HPDE6-E6E7 (cell line): ENCODE measurements at regions not wholly inside any gene's neighbourhood (a gene's known extent, or its start where the extent isn't known, plus 50 kb on each side); places are given as distances from the start of the nearest gene placed in this dataset.

Experiments
- DNase-seq: peaks from one replicate; pipeline ENCODE4 v3.0.0; 2011; ENCODE audit warnings: missing footprints; ENCODE audit errors: extremely low spot score

DNA sequence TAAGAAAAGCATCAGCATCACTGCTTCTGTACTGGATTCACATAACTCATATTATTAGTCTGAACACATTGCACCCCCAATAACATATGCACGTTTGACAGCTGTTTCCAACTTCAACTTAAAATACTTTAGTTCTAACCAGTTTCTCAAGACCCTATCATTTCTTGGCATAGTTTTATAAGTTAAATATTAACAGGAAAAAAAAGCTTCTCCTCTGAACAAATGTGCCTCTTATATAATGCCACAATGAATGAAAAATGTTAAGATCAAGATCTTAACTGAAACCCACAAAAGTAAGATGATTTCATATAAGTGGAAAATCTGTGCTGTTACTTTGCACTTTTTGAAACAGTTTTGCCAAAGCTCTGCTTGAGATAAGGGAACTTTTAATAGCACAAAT, 652.8 kb upstream of the FAM241A start:
- no peak for DNase-seq

- no peak for DNase-seq
Observed at GRCh38 chr4:111494471-111494870, 650.8 kb upstream of the FAM241A start.

DNA sequence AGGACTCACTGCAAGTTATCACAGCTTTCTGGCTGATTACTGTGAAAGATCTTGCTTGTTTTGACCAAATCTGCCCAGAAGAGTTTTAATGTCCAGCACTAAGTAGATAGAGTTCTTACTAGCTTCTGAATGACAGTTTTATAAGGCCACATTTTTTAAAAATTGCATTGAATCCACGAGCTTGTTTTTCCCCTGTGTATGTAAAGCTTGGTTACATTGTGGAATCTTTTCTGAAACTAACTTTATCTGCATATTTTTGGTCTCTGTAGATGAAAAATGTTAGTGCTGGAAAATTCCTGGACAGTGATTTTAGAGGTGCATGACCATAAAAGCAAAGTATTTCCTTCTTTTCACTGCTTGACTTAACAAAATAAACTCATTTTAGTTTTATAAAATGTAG, 650.3 kb upstream of the FAM241A start:
- no peak for DNase-seq

GRCh38 chr4:111499291-111499690, 646.0 kb upstream of the FAM241A start:
- DNase-seq = no peak

GRCh38 chr4:111499706-111500105, 645.5 kb upstream of the FAM241A start:
- no peak for DNase-seq

DNA sequence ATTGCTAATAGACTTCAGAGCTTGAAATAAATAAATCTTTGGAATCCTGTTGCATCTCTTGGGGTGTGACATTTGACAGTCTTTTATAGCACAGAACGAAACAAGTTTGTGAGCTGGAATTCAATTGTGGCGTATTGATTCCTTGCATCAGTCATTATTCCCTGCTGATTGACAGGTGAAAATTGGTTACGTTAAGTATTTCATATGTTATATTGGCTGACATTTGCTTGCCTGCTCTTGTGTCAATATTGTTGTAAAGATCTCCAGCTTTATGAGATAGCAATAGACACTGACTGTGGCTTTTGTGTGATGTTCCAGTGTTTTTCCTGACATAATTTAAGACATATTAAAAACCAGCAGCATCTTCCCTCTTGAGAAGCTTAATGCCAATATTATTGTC, 644.4 kb upstream of the FAM241A start:
- DNase-seq = no peak

- no peak for DNase-seq
Observed at GRCh38 chr4:111501946-111502345, 643.3 kb upstream of the FAM241A start.

DNA sequence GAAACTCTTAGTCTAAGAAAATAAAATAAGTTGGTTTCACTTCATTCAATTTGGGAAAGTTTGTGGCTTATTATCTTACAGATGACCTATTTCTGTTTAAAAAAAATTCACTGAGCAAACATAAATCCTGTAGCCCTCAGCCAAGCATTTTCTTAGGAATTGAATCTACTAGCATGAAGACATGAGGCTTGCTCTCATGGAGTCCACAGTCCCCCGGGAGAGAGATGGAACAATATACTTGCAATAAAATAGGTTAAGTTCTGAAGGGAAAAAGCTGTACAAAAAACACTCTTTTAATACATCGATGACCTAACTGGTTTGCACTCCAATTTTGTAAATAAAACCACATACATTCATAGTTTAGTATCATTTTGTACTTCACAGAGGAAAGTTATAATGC, 642.6 kb upstream of the FAM241A start:
- no peak for DNase-seq

DNA sequence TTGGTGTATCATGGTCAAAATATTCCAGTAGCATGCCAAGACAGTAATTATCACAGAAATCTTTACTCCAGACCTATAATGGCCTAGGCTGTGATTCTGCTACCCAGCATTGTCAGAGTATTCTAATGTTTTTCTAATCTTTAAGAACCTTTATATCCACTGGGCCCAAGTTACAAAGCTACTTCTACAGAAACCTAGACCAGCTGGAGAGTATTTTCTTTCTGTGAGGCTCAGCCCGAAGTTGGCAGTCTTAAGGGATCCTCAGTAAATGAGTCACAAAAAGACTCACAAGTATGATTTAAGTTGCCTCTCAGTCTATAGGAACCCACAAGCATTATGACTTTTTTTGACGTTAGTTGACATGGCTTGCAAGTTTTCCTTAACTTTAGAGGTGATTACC, 638.5 kb upstream of the FAM241A start:
- no peak for DNase-seq

- DNase-seq = no peak
Observed at GRCh38 chr4:111510535-111510934, 634.7 kb upstream of the FAM241A start.

DNA sequence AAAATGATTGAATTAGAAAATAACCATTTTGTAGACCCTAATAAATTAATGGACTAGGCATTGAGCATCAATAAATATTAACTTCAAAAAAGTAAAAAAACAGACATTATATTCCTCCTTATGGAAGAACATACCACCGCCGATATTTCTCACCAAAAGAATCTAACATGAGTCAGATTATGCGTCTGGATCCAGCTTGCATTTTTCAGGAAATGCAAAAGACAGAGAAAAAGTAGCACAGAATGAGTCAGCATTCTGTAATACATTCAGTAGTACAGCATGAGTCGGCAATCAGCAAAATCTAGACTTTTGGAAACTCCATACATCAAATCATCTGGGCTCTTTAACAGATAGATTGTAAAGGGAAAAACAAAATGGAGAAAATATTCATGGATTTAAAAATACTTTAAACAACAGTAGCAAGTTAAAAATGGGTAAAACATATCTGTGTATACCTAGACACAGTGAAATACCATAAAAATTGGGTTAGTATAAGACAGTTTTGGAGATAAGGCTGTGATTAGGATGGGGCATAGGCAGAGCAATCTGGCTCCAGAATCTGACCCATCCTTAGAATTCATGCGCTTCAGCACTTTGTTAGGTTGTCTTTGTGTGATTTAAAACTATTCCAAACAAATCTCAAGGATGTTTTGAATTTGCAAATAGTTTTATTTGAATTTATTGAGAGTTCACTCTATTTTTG, 633.0 kb upstream of the FAM241A start:
- DNase-seq = peak; percentile 29

DNA sequence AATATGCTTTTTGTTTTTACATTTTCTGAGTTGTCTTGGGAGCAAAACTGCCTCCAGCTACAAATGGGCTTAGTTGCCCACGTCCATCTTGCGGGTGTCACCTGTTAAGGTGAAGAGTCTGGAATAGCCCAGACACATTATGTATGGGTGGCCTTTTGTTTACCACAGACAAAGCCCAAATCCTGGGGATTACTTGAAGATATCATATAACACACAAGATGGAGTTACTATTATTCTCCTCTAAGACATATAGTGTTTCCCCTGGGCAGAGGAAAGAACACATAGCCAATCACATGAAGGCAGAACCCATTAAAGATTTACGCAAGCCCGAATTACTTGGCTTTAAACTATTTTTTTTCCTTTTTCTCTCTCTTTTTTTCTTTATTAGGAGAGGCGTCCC, 625.6 kb upstream of the FAM241A start:
- DNase-seq = no peak

DNA sequence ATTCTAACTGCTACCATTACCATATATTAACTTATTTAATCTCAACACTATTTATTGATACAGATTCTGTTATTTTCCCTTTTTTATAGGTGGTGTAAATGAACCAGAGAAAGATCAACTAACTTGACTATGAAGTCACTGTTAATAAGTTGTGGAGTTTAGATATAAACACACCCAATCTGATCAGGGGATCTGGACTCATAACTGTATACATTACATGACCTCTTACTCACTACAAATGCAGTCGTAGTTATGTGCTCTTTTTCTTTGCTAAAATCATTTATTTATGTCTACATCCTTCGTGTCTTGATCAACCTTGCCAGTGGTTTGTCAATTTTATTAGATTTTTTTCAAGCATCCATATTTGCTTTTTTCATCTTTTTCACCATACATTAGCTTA, 614.8 kb upstream of the FAM241A start:
- DNase-seq = no peak

GRCh38 chr4:111535792-111536191, 609.5 kb upstream of the FAM241A start:
- DNase-seq = no peak

DNA sequence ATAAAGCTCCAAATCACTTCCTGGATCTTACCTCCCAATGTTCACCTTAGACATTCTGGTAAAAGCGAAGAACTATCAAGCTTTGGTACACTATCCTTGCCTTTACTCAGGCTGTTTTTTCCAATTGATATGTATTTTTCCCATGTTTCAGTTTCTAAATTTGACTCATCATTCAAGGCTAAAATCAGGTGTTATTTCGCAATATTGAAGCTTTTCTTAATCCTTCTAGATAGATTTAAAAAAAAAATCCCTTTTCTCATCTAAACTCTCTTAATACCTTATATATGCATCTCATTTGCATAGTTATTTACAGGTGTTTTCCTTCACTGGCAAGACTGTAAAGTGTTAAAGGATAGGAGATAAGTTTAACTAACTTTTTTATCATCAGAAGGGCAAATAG, 608.1 kb upstream of the FAM241A start:
- no peak for DNase-seq

DNA sequence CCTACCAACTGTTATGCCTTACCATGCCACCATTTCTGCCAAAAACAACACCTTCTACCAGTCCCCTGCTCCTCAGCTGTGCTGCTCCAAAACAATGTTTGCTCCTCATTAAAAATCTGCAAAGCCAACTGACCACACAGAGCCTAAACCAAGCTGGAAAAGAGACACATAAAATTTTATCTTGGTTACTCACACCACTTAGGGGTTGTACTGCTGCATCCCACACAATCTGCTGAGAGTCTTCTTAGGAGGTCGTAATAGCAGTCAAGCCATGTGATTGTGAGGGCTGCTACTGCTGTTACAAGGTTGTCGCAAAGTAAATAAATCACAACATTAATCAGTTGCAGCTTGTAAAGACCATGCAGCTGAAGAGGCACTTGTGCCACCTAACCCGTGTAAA, 607.4 kb upstream of the FAM241A start:
- DNase-seq = no peak

GRCh38 chr4:111540671-111541070, 604.6 kb upstream of the FAM241A start:
- no peak for DNase-seq

DNA sequence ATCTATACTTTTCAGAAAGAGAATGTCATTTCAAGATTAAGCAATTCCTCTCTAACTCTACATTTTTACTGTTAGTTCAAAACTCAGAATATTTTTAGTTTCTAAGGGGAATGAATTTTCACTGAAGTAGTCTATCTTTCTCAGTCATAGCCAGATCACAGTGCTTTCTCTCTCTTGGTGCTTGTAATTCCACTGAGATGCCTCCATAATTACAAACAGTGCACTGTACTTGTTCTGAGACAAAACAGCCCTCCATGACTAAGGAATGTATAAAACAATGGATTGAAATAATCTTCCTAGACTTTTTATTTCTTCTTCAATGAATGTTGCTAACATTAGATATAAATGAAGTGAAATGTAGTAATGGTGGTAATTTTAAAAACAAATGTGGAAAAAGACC, 603.2 kb upstream of the FAM241A start:
- no peak for DNase-seq

DNA sequence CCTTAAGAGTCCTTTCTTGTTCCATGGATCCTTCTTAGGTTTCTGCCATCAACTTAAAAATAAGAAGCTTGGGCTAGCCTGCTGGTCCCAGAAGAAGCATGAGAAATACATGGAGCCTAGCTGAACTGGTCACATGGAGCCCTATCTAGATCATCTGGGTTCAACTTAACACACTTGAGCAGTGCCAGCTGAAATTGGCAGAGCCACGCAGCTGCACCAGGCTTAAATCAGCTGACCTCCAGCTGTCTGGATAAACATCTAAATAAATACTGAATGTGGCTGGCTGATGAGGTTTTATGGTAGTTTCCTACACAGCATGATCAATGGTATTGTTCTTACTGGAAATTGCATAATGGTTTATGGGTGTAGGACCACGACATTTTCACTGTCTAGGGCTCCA, 598.4 kb upstream of the FAM241A start:
- no peak for DNase-seq

DNA sequence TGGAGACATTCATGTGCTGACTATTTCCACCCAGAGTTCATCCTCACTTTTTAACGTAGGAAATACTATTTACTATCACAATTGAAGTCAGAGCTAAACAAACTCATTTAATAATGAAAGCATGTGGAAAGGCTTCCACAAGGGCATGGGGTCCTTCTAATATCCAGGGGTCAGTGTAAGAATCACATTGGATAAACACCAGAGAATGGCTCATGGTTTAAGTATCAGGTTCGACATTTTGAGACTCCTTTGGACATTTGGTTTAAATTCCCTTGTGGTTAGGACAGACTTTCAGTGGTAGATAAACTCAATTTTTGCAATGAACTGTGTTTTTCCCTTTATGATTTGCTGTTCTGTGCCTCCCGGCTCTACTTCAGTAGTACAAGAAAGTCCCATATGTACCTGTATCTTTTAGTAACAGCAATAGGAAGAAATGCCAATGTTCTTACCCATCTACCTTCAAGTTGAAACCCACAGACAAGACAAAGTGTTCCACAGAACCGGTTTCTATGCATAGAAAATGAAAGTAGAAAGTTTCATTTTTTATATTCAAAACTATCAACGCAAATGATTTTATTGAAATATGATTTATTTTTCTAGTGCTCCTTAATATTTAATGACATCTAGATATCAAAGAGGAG, 589.0 kb upstream of the FAM241A start:
- no peak for DNase-seq

- no peak for DNase-seq
Observed at GRCh38 chr4:111556851-111557250, 588.4 kb upstream of the FAM241A start.

DNA sequence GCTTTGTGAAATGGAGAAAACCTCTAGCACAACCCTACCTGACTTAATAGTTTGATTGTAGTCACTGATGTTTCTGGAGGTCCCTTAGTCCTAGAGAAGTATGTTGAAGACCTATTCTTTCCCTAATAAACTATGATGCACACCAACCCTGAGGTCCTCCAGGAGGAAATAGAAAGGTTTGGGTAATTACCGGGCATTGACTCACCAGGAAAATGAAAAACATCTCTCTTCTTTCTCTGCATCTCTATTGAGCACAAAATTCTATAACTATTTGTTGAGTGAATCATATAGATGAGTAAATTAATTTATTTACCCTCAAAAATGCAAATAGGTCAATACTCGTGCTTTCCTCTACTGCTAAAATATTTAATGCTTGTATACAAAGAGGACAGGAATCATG, 582.4 kb upstream of the FAM241A start:
- peak; percentile 13 for DNase-seq

GRCh38 chr4:111572470-111572869, 572.8 kb upstream of the FAM241A start:
- DNase-seq = no peak

DNA sequence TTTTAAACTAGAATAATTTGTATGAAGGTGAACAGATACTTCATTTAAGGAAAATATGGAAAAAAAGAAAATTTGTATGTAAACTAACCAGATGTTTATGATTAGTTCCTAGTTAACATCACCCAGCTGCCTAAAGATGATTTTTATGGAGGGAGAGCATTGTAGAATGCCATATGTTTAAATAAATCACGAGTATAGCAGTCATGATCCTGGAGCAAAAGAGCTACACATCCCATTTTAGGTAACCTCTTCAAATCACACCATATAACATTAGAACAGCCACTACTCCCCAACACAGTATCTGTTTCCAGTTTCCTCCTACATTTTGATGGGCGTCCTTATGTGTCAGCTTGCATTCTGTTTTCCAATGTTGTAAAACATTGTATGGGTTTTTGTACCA, 571.9 kb upstream of the FAM241A start:
- no peak for DNase-seq
